ENCODE measurements at regions not wholly inside any gene's neighbourhood (a gene's known extent, or its start where the extent isn't known, plus 50 kb on each side); places are given as distances from the start of the nearest gene placed in this dataset.

- DNase-seq (ENCODE audit: low read depth), result no peak
Measured at GRCh38 chr18:2485983-2486382, 85.3 kb downstream of the METTL4 start.

GRCh38 chr18:2486426-2486825 is 84.9 kb downstream of the METTL4 start:
- DNase-seq (ENCODE audit: low read depth), result no peak
